NCI-H446 treated with DMSO at 0.1 percent for 48 hours (cell line): ENCODE measurements at regions not wholly inside any gene's neighbourhood (a gene's known extent, or its start where the extent isn't known, plus 50 kb on each side); places are given as distances from the start of the nearest gene placed in this dataset.
"Not testable (repeated sequence)": the region's sequence is repeated elsewhere in the genome, so short reads cannot be mapped to it uniquely, and the experiment has no call there.

Experiments used
- DNase-seq: peaks from one replicate; lab custom pipeline; 2025; lab: John Stamatoyannopoulos, UW

- no peak for DNase-seq
These were observed 50.7 kb upstream of the DIAPH3 start for GRCh38 chr13:60214213-60215055.

GRCh38 chr13:60220072-60220471, 56.3 kb upstream of the DIAPH3 start:
- no peak for DNase-seq

GRCh38 chr13:60221581-60221980, 57.9 kb upstream of the DIAPH3 start:
- no peak for DNase-seq

GRCh38 chr13:60226507-60226906, 62.8 kb upstream of the DIAPH3 start:
- DNase-seq: no peak

- no peak for DNase-seq
These were observed 63.4 kb upstream of the DIAPH3 start for GRCh38 chr13:60227158-60227557.

GRCh38 chr13:60229708-60230272, 66.1 kb upstream of the DIAPH3 start:
- no peak for DNase-seq

GRCh38 chr13:60230593-60230992, 66.9 kb upstream of the DIAPH3 start:
- no peak for DNase-seq

GRCh38 chr13:60242043-60242595, 78.4 kb upstream of the DIAPH3 start:
- no peak for DNase-seq

GRCh38 chr13:60244381-60244780, 80.7 kb upstream of the DIAPH3 start:
- no peak for DNase-seq

- not testable (repeated sequence) for DNase-seq
These were observed 87.7 kb upstream of the DIAPH3 start for GRCh38 chr13:60251419-60251818.

GRCh38 chr13:60258349-60258748, 94.6 kb upstream of the DIAPH3 start:
- DNase-seq: no peak

GRCh38 chr13:60260440-60260839, 96.7 kb upstream of the DIAPH3 start:
- DNase-seq: no peak

- DNase-seq: no peak
These were observed 98.0 kb upstream of the DIAPH3 start for GRCh38 chr13:60261432-60262351.

- DNase-seq: no peak
These were observed 101.8 kb upstream of the DIAPH3 start for GRCh38 chr13:60265566-60265965.

- DNase-seq: no peak
These were observed 103.9 kb upstream of the DIAPH3 start for GRCh38 chr13:60267498-60268202.

GRCh38 chr13:60268203-60268555, 104.5 kb upstream of the DIAPH3 start:
- no peak for DNase-seq

- no peak for DNase-seq
These were observed 110.3 kb upstream of the DIAPH3 start for GRCh38 chr13:60273971-60274527.

GRCh38 chr13:60274655-60275054, 110.9 kb upstream of the DIAPH3 start:
- no peak for DNase-seq

- DNase-seq: no peak
These were observed 111.5 kb upstream of the DIAPH3 start for GRCh38 chr13:60275208-60275607.

GRCh38 chr13:60280524-60280923, 116.5 kb upstream of the TDRD3 start:
- not testable (repeated sequence) for DNase-seq

- no peak for DNase-seq
These were observed 114.8 kb upstream of the TDRD3 start for GRCh38 chr13:60282186-60282585.
